ENCODE measurements at regions not wholly inside any gene's neighbourhood (a gene's known extent, or its start where the extent isn't known, plus 50 kb on each side); places are given as distances from the start of the nearest gene placed in this dataset.

- no peak for TF ChIP-seq MAX (IDR thresholded peaks at IDR 0.05)
- no peak for TF ChIP-seq EP300 (IDR thresholded peaks at IDR 0.05; ENCODE audit: borderline replicate concordance)
- no peak for TF ChIP-seq TCF12 (IDR thresholded peaks at IDR 0.05; ENCODE audit: low read depth)
Measured at GRCh38 chr12:115517913-115518312, 759.6 kb downstream of the MED13L start.
